ENCODE measurements at regions not wholly inside any gene's neighbourhood (a gene's known extent, or its start where the extent isn't known, plus 50 kb on each side); places are given as distances from the start of the nearest gene placed in this dataset.
"Not testable (repeated sequence)": the region's sequence is repeated elsewhere in the genome, so short reads cannot be mapped to it uniquely, and the experiment has no call there.

DNA sequence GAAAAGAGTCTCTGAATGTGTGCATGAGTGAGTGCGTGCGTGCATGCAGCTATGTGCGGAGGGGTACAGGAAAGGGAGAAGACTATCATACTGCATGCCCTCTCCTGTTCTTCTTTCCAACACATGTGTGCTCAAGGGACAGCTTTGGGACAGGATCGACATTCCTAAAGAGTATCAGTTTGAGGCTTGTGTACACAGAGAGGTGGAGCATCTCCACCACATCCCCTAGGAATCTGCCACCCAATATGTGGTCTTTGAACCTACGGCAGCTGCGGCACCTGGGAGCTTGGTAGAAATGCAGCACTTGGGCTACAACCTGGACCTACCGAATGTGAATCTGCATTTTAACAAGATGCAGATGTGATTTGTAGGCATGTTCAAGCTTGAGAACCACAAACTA is 132.3 kb upstream of the GLRA1 start:
- TF ChIP-seq, protein P1, sequence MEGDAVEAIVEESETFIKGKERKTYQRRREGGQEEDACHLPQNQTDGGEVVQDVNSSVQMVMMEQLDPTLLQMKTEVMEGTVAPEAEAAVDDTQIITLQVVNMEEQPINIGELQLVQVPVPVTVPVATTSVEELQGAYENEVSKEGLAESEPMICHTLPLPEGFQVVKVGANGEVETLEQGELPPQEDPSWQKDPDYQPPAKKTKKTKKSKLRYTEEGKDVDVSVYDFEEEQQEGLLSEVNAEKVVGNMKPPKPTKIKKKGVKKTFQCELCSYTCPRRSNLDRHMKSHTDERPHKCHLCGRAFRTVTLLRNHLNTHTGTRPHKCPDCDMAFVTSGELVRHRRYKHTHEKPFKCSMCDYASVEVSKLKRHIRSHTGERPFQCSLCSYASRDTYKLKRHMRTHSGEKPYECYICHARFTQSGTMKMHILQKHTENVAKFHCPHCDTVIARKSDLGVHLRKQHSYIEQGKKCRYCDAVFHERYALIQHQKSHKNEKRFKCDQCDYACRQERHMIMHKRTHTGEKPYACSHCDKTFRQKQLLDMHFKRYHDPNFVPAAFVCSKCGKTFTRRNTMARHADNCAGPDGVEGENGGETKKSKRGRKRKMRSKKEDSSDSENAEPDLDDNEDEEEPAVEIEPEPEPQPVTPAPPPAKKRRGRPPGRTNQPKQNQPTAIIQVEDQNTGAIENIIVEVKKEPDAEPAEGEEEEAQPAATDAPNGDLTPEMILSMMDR (IDR thresholded peaks at IDR 0.05; ENCODE audit: control insufficient read depth, extremely low read depth, insufficient read depth): no peak
- DNase-seq (ENCODE audit: low read depth): no peak
- no peak overlapping the region for H3K4me3 ChIP-seq (ENCODE audit: low read depth, low read length)

DNA sequence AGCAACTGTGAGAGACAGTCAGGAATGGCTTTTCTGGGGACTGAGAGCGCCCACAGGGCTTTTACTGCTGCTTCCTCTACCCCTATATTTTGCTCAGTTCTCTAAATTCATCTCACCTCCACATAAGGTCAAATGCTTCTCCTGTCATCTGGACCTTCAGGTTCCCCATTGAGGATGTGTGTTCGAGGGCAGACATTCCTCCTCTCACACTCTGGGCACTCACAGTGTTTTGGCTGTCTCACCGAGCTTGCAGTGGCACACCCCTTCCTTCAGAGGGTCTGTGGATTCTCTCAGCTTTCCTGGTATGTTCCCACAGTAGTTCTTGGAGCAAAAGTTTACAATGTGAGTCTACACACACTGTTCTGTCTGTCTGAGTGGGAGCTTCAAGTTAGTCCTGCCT is 127.8 kb upstream of the GLRA1 start:
- no peak overlapping the region for H3K4me3 ChIP-seq (ENCODE audit: low read depth, low read length)
- DNase-seq (ENCODE audit: low read depth): no peak
- TF ChIP-seq, protein P1 (IDR thresholded peaks at IDR 0.05; ENCODE audit: control insufficient read depth, extremely low read depth, insufficient read depth): no peak

DNA sequence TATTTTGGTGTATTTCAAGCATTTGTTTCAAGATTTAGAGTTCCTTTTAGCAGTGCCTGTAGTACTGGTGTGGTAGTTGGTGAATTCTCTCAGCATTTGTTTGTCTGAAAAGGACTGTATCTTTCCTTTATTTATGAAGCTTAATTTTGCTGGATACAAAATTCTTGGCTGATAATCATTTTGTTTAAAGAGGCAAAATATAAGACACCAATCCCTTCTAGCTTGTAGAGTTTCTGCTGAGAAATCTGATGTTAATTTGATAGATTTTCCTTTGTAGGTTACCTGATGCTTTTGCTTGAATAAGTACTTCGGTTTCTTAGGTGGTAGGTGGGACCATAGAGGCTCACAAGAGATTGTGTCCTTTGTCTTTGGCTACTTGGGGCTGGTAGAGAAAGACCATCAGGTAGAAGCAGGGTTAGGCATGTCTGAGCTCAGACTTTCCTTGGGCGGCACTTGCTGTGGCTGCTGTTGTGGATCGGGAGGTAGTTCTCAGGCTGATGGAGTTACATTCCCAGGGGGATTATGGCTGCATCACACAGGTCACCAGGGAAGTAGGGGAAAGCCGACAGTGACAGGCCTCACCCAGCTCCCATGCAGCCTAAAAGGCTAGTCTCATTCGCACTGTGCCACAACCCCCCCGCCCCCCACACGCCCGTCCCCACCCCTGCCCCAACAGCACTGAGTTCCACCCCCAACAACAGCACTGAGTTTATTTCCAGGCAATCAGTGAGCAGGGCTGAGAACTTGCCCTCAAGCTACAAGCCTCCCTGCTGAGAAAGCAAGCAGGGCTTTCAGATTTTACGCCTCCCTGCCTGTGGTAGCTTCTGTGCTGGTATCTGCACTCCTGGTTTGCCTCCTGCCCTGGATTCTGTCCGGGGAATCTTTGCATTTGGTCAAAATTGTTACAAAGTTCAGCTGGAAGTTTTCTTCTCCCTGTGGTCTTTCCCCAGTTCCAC is 127.1 kb upstream of the GLRA1 start:
- DNase-seq (ENCODE audit: low read depth): no peak
- TF ChIP-seq, protein P1 (IDR thresholded peaks at IDR 0.05; ENCODE audit: control insufficient read depth, extremely low read depth, insufficient read depth): no peak
- H3K4me3 ChIP-seq (ENCODE audit: low read depth, low read length): no peak overlapping the region

DNA sequence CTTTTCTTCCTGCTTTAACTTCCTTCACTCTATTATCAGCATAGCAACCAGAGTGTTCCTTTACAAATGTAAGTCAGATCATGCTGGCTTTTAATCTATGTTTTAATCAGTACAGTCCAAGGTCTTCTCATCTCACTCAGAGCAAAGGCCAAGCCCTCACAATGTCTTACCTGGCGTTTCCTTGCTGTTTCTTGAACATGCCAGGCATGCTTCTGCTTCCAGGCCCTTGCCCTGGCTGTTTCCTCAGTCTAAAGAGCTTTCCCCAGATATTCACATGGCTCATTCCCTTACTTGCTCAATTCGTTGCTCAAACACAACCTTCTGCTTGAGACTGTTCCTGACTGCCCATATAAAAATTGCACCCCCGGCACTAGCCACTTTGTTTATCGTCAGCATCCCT is 121.7 kb upstream of the GLRA1 start:
- H3K4me3 ChIP-seq (ENCODE audit: low read depth, low read length): no peak overlapping the region
- TF ChIP-seq, protein P1 (IDR thresholded peaks at IDR 0.05; ENCODE audit: control insufficient read depth, extremely low read depth, insufficient read depth): no peak
- DNase-seq (ENCODE audit: low read depth): no peak

DNA sequence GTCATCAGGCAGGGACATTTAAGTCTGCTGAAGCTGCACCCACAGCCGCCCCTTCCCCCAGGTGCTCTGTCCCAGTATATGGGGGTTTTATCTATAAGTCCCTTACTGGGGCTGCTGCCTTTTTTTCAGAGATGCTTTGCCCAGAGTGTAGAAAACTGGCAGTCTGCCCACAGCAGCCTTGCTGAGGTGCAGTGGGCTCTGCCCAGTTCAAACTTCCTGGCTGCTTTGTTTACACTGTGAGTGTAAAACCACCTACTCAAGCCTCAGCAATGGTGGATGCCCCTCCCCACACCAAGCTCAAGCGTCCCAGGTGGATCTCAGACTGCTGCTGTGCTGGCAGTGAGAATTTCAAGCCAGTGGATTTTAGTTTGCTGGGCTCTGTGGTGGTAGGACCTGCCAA is 114.2 kb upstream of the GLRA1 start:
- not testable (repeated sequence) for DNase-seq (ENCODE audit: low read depth)

DNA sequence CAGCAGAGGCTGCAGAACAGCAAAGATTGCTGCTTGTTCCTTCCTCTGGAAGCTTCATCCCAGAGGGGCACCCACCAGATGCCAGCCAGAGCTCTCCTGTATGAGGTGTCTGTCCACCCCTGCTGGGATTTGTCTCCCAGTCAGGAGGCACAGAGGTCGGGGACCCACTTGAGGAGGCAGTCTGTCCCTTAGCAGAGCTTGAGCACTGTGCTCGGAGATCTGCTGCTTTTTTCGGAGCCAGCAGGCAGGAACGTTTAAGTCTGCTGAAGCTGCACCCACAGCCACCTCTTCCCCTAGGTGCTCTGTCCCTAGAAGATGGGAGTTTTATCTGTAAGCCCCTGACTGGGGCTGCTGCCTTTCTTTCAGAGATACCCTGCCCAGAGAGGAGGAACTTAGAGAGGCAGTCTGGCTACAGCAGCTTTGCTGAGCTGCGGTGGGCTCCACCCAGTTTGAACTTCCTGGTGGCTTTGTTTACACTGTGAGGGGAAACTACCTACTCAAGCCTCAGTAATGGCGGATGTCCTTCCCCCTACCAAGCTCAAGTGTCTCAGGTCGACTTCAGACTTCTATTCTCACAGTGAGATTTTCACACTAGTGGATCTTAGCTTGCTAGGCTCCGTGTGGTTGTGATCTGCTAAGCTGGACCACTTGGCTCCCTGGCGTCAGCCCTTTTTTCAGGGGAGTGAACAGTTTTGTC is 101.8 kb upstream of the GLRA1 start:
- not testable (repeated sequence) for H3K4me3 ChIP-seq (ENCODE audit: low read depth, low read length); DNase-seq (ENCODE audit: low read depth)

More for the DNA sequence above, 114.2 kb upstream of the GLRA1 start:
- H3K4me3 ChIP-seq (ENCODE audit: low read depth, low read length): not testable (repeated sequence)

DNA sequence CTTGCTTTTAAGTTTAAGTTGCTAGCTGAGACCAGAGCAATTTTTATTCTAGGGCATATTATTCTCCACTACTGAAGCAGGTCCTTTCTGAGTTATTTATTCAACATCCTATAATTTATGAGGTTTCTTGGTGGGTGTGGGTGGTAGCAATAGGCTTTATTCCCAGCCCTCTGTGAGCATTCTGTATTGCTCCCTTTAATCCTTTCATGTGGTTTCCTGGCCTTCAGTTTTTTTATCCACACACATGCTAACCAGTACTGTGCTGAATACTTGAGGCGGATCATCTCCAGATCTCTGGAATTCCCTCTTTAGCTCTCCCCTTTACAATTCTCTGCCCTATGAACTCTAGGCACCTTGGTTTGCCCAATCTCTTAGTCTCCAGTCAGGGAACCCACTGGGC is 91.8 kb upstream of the GLRA1 start:
- no peak for DNase-seq (ENCODE audit: low read depth)
- no peak overlapping the region for H3K4me3 ChIP-seq (ENCODE audit: low read depth, low read length)
- TF ChIP-seq, protein P1 (IDR thresholded peaks at IDR 0.05; ENCODE audit: control insufficient read depth, extremely low read depth, insufficient read depth): no peak
